Activated CD4-positive, CD25-positive, alpha-beta regulatory T cell (primary cell): ENCODE measurements at regions not wholly inside any gene's neighbourhood (a gene's known extent, or its start where the extent isn't known, plus 50 kb on each side); places are given as distances from the start of the nearest gene placed in this dataset.

Source experiments
- DNase-seq, 4 experiments: peaks; one replicate each; lab custom pipeline; 2025; lab: John Stamatoyannopoulos, UW

DNA sequence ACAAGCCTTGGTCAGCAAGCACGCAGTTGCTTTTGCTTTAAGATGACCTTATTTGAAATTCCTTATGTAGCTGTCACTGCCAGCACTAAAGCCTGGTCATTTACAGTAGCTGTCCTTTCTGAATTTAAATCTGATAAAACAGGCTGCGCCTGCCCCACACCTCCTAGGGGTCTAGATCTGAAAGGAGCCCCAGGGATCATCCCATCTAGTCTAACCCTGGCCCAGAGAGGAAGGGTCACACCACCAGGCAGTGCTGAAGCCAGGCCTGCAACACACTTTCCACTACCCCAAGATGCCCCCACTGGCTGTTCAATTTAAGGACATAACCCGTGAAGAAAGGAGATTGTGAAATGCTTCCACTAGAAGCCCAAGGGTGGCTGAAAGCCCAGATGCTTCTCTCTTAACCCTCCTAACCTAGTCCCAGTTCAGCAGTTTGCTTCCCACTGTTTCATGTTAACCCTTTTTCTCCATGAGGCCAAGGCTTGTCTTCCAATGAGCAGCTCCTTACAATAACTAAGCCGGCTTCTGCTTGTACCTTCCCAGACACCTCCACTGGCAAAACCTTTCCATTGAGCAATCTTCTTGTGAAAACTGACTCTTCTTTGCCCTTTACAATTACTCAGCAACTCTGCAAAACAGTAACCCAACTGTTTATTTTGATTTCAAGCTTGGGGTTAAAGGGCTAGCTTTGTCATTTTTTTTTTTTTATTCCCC is 198.9 kb upstream of the LPP start:
- DNase-seq: no peak

DNA sequence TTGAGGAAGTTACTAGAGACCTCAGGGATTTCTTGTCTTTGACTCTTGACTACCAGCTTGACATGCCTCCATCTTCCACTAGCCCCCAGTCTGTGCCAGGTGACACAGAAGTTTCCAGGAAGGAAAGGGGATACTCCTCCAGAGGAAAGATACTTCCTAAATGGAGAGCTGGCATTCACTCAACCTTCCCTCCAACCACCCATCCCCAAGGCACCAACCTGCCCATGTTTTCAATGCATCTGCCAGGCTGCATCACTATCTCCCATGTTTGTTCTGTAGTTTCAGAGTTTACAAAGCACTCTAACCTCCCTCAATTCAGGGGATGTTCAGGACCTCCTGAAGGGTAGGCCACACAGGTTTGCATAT is 198.4 kb upstream of the LPP start:
- no peak for DNase-seq

DNA sequence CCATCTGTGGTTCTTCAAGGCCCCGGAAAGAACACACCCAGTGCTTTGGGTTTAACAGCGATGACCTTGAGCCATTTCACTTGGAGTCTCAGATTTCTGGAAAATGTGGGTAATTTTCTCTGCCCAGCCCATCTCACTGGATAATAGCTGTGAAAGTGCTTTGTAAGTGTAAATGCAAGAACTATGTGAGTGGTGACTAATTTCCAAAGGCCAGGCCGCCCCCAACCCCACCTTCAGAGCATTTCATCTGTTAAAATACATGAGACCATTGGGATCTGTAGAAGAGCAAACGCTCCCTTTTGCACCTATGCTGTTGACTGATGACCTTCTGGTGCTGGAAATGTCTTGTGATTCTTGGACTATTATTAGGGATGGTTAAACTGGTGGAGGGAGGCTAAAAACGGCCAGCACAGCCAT is 196.8 kb upstream of the LPP start:
- no peak for DNase-seq

DNA sequence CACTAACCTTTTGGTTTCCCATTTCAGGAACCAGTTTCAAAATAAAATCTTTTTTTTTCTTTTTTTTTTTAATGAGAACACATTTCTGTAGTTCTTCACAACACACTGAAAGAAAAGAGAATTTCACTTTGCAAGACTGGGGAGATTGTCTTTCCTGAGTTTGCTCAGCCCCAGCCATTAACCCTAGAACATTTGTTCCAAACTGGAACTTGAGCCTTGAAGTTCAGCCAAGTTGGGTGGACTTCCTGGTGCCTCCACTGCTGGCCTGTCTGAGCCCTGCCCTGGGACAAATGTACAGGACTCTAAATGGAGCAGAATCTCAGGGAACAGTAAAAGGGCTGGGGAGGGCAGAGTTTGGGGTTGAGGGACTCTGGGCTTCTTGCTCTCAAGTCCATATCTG is 196.4 kb upstream of the LPP start:
- no peak for DNase-seq

DNA sequence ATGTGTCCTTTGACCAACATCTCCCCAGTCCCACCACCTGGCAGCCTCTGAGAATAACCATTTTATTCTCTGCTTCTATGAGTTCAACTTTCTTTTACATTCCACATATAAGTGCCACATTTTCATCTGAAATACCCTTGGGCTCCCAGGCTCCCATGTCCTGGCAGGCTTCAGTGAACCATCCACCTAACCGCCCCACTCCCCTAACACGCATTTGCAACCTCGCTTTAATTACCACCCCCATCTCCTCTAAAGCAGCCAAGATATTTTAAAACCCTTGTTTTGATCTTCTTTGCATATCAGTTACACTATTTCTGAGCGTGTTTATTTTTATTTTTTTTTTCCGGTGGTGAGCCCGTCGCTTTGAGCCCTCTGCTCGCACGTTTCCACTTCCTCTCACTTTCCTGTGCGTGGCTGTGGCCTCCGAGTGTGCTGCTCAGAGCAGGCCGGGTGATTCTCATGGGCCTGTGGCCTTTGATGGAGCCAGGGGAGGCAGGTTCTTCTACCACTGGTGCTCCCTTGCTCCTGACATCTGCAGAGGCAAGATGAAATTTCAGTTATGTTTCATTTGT is 195.4 kb upstream of the LPP start:
- peak in 3 of 4 experiments; percentile 34 to 40 (median 37) for DNase-seq

DNA sequence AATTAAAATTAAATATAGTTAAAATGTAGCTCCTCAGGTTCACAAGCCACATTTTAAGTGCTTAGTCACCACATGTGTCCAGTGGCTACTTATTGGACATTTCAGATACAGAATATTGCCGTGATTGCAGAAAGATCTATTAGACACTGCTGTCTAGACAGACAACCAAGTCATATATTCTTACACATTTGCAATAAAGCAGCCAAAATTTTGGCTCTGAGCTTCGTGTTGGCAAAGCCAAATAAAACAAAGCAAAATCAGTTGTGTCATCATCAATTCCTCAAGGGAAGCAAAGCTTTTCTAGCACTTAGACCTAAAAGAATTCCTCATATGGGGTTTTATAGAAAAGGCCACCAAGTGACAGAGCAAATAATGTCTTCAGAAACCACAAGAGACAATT is 193.1 kb upstream of the LPP start:
- DNase-seq: no peak

DNA sequence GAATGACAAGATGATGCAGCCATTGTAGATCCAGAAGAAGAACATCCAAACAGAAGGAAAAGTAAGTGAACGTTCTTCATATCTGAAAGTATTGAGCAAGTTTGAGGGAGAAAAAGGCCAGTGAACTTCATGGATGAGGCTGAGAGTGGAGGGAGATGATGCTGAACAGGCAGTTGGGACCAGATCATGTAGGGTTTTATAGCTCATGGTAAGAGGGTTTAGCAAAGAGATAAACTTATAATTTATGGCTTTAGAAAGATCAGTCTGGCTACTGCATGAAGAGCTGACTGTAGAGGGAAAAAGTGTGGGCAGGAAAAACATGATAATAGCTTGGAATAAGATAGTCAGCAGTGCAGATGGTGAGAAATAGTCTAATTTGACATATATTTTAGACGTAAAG is 192.6 kb upstream of the LPP start:
- DNase-seq: no peak

DNA sequence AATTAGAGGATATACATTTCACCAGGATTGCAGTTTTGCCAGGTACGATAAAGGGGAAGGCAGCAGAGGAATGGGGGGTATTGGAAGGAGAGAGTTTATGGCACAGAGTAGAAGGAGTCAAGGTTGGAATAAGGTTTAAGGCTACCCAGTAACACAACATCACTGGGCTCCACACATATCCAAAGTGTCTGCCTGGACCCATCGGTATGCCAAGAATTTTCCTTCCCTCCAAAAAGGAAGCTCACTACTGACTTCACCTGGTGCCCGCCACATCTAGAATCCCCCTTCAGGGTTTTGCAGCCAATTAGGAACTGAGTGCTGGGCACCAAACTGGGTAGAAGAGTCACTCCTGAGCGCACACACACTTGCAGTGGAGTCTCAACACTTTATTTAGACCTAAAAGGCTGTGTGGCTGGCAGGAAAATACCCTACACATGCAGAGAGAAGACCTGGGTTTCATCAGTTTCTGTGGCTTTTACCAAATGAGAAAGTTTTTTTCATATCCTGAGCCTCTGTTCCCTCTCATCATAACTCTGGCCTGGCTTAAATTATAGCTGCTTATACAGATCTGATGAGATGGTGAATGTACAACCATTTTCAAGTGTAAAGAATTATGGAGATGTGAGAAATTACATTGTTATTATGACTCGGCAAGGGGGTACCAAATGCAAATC is 190.8 kb upstream of the LPP start:
- DNase-seq: no peak

DNA sequence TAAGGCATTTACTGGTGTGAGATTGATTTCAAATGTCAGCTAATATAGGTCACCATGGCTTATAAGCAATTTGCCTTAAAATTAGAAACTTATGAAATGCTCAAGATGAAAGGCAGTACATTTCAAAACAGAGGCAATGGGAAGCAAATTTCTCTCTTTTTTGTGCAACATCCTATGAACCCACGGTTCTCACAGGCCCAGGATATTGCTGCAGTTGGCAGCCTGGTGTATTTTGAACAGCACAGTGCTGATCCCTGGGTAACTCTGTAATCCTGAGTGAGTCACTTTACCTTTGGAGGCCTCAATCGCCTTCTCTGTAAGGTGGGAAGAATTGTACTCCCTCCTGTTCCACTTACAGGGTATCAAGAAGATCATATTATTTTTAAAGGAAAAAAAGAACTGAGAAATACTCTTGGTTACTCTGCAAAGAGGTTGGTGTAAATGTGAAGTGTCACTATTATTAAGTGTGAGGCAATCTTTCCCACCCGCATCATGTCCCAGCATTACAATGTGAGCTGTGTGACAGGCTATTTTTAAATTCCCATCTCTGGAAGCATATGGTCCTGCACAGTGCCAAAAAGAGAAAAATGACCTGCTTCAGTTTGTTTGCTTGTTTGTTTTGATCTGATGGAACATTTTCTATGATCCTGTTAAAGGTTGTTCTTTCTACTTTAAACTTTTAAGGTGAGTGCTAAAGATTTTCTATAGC is 190.1 kb upstream of the LPP start:
- no peak for DNase-seq

DNA sequence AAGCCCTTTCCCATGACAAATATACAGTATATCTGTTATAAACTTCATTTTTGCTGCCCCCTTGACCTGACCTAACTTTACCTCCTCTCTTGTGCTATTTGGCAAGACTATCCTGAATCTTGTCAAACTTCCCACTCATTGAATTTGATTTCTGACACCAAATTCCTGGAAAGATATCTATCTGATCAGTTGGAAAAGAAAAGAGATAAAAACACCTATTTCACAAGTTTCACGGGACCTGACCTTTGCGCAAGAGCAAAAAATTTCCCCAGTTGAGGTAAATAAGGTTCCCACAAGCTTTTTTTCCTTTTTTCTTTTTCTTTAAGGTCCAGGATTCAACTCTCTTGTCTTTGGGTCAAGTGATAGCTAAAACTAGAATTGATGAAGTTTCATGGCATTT is 189.2 kb upstream of the LPP start:
- DNase-seq: no peak

DNA sequence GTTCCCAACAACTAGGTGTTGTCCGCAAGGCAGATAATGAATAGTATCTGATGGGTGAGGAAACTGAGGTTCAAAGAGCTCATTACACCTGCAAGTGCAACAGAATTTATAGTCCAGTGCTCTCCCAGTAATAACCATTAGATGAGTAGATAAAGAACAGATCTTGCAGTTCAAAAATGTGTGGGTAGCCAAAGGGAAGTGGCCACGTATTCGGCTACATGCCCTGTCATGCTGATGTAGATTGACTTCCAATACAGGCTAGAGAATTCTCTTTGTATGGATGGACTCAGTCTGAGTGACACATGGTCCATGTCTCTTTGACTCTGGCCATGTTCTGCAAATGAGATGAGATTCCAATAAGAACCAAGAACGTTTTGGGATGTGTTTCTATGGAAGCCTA is 187.9 kb upstream of the LPP start:
- DNase-seq: no peak

DNA sequence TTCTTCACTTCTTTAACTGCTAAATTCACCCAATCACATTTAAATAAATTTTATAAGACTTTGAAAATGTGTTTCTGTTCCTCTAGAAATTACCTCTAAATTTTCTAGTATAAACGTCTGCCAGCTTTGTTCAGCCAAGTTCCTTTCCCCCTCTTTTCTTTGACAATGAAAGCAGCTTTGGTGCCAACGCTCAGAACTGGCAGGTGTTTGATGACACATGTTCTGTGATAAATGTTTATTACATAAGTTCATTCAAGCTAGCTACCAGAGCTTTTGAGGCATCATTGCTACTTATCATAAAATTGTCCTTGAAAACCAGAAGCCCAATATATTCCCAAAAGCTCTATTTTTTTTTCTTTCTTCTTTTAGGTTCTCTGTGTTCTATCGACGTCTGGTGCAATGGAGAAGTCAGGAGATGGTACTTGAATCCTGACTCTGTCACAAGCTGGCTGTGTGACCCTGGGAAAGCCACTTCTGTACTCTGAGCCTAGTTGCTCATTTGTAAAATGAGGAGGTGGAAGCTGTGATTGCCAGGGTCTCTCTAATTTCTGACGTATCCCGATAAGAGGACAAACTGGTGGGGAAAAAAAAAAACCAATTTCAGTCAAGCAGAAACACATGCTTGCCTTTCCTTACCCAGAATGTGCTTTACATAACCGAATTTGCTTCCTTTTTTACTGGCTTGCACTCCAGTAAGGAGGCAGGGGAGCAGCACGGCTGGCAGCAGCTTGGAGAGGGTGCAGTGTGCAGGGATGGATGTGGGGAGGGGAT is 187.1 kb upstream of the LPP start:
- DNase-seq: no peak

DNA sequence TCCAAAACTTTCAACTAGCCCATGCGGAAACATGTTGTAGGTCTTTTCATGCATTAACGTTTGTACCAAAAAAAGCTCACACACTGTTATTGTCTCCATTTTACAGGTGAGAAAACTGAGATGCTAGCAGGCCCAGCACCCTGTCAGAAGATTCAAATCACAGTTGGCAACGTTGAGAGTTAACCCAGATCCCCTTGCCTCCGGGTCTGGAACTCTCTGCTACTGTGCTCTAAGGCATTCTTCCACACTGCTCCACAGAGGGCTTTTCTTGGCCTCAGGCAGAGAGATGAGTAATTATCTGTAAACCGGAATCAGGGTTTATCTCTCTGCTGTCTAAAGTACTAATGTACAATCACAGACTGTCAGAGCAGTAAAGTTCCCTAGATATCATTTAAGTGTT is 186.0 kb upstream of the LPP start:
- no peak for DNase-seq

DNA sequence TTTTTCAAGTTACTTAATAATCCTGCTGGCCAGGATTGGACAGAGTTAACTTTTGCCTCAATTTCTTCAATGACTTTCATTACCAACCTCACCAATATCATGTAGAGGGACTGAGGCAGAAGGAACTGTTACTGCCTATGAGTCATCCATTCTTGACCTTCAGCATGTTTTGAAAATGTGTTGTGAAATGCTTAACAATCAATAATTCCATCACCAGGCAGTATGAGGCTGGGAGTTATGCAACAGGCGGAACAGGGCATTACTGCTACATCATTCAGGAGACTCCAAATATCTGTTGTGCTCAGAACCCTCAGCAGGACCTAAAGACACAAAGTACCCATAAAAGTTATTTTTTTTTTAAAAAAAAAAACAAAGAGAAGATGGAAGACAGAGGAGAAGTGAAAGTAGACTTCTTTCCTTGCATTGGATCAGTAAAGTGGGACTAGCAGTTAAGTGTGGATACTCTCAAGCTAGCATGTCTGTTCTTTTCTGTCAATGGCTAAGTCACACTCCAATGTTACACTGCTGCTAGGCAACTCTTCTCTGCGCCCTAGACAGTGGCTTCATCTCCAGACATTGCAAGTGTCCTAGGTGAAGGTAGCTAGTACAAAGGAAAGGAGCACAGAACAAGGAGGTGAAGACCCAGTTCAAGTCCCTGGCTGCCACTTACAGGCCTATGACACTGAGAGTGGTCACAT is 184.9 kb upstream of the LPP start:
- no peak for DNase-seq

DNA sequence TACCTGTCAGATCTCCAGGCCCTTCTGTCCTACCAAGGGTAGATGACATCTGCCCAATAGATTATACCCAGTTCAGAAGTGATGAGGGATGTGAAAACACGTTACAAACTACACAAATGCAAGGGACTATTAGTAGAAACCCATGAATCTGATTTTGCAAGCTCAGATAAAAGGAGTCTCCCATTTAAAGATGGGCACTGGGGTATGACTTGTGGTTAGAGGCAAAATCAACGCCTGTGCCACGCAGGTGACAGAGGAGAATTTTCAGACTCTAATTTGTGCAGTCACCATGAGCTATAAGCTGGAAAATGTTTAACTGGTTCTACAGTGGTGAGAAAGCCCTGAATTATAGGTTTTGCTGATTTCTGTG is 184.4 kb upstream of the LPP start:
- no peak for DNase-seq

DNA sequence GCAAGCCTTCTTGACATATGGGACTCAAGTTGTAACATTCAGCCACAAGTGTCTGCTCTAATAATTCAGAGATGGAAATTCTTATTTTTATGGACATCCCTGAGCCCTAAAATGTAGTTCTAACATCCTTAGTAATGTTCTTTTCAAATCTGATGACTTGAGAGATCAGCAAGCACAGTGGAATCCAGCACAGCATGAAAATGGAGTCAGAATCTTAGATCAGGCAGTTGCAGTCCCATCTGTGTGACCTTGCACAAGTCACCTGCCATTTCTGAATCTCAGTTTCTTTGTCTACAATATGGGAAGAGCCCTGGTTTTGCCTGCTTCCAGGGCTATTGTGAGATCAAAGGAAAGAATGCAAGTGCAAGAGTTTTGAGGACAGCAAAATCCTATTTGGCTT is 183.9 kb upstream of the LPP start:
- DNase-seq: no peak

DNA sequence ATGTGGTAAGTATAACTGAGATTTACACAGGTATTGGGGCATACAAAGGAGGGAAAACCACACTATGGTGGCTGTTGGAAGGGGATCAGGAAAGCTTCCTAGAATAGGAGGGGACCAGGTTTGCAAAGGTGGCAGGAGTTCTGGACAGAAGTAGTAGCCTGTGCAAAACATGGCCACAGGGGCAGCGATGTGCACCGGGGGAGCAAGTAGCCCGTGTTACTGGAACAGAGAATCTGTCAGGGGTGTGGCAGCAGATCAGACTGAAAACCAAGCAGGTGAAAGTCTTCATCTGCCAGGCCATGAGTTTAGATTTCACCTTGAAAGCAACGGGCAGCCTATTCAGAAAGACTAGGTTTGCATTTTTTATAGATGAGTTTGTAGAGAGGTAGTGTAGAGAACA is 182.3 kb upstream of the LPP start:
- no peak for DNase-seq

DNA sequence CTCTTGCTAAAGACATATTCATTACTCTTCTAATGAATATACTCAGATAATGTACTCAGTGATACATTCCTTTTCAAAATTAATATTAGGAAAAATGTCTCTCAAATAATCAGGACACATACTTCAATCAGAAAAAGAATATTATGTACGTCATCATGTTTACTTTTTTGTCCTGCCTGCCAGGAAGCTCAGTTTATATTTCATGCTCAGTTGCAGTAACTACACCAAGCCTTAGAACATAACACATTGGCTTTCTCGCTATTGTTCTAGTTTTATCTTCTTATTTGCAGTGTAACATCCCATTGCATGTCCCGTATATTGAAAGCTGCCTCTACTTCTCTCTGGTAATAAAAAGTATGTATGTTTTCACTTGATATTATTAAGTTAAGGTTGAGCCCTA is 181.5 kb upstream of the LPP start:
- DNase-seq: no peak

DNA sequence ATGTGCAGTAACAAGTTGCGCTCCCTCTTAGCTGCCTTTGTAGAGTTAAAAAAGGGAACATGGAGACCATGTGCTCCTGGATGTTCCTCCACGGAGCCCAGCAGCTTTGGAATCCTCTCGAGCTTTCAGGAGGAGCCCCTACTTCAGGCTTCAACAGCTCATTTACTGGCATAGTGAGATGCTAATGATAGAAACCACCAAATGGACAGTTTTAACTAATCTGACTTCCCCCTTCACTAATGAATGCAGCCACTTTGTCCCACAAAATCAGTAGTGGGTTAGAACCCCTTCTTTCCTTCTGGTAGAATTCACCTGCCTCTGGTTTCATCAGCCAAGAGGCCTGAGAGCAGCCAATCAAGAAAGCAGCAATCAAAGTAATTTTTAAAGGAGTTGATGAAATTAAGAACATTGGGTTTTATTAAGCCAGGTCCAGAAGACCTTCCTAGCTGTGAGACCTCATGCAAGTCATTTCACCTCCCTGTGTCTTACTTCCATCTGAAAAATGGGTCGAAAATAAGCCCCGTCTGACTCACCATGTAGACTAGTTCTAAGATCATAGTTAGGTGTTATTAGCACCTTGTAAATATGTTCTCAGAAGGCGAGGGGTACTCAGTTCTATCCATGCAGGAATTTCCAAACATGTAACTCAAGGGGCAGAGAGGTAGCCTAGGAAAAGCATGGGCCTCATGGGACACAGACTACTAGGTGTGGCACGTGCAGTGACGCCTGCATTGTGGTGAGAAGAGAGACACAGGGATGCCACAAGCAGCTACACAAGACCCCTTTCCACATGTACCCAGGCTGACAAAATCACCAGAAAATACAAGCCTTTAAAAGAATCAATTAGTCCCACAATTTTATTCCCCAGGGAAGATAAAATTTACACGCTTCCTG is 179.7 kb upstream of the LPP start:
- DNase-seq: no peak

DNA sequence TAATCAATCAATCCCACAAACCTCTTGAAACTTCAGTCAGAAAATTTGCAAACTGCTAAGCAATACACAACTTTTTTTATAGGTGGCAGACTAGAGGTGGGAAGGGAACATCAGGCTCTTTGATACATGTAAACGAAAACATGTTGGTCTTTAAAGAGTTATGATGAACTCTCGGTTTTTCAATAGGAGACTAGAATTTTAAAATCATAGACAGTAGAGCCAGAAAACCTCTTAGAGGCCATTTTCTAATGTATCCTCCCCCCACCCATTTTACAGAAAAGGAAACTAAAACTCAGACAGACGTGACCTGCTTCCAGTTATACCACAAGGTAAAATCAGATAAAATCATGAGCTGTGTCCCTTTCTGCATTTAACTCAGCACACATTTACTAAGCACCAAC is 179.1 kb upstream of the LPP start:
- no peak for DNase-seq
